Lung (tissue), 11 donors: ENCODE measurements at regions not wholly inside any gene's neighbourhood (a gene's known extent, or its start where the extent isn't known, plus 50 kb on each side); places are given as distances from the start of the nearest gene placed in this dataset.

Experiments used
- ATAC-seq: fragments of 200-7000 bp; cut with Tn5 transposase; one replicate; pipeline ENCODE4 v1.9.1; 2020; ENCODE audit warnings: moderate number of reproducible peaks; ENCODE audit not compliant: insufficient read depth, low FRiP score
- DNase-seq, 3 donors: peaks; one replicate each; pipeline ENCODE4 v3.0.0-alpha.2; 2013 to 2017
- H3K27ac ChIP-seq, 2 donors: one replicate each; pipeline ENCODE4 v1.5.1; 2013; ENCODE audit warnings: mild to moderate bottlenecking in 2 of 2, moderate library complexity in 2 of 2, control low read depth in 1 of 2, inconsistent platforms in 1 of 2, low read depth in 1 of 2, low read length in 1 of 2
- H3K27me3 ChIP-seq, 3 donors: one replicate each; pipeline ENCODE4 v1.5.1; 2013; ENCODE audit warnings: low read length in 2 of 3; ENCODE audit not compliant: control insufficient read depth in 3 of 3, insufficient read depth in 3 of 3
- H3K36me3 ChIP-seq, 4 donors: one replicate each; pipeline ENCODE4 v1.5.1; 2013; ENCODE audit warnings: low read length in 4 of 4, mild to moderate bottlenecking in 1 of 4, moderate library complexity in 1 of 4; ENCODE audit not compliant: control insufficient read depth in 4 of 4, insufficient read depth in 4 of 4
- H3K4me1 ChIP-seq, 5 donors: one replicate each; pipeline ENCODE4 v1.5.1; 2013; ENCODE audit warnings: low read length in 5 of 5, mild to moderate bottlenecking in 2 of 5, moderate library complexity in 1 of 5; ENCODE audit not compliant: control insufficient read depth in 5 of 5, insufficient read depth in 5 of 5
- H3K4me3 ChIP-seq: one replicate; pipeline ENCODE4 v1.5.1; 2013; ENCODE audit warnings: mild to moderate bottlenecking, control low read depth, moderate library complexity
- H3K9ac ChIP-seq, 2 donors: one replicate each; pipeline ENCODE4 v1.5.1; 2013; ENCODE audit warnings: low read length in 2 of 2, control low read depth in 1 of 2; ENCODE audit not compliant: insufficient read depth in 1 of 2
- H3K9me3 ChIP-seq, 4 donors: one replicate each; pipeline ENCODE4 v1.5.1; 2013; ENCODE audit warnings: low read length in 3 of 4, mild to moderate bottlenecking in 1 of 4, moderate library complexity in 1 of 4; ENCODE audit not compliant: control insufficient read depth in 4 of 4, insufficient read depth in 3 of 4
- WGBS, 2 donors: extraction: QIAGEN DNeasy Blood & Tissue Kit; methylation state at CpG; one replicate each; pipeline ENCODE4 v1.1.7; 2013; 5-methylcytosine and 5-hydroxymethylcytosine counted together
- TF ChIP-seq, protein P1 (sequence below): IDR thresholded peaks from 2 replicates; pipeline ENCODE4 v1.5.1; 2012; ENCODE audit warnings: mild to moderate bottlenecking; ENCODE audit errors: control extremely low read depth, extremely low read depth
- donor health status: control.
- donor health status: control.
- donor health status: Bipolar disorder and iron deficiency.
- donor health status: healthy.
- donor health status: DM: yes; HTN: yes; CAD: no.

DNA sequence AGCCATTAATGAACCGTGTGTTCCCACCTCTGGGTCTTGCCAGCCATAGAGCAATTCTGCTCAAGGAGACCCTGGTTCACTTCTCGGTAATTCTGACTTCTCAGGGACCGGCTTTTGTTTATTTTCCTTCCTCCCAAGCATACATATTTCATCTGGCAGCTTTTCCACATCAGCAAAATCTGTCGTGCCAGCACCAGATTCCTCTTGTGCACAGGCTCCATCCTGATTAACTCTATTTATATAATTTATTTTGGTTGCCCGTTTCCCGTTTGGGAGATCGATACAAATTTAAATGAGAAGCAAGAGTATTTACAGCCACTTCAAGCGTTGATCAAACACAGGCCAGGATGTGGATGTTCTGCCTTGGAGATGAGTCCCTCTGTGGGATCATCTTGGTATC lies 161.9 kb upstream of the XYLT1 start:
- peaks cover 0 to 2% (median 0%) of the 10 kb centered on the region in 3 donors for H3K27me3 ChIP-seq
- H3K36me3 ChIP-seq = no peaks in the 10 kb centered on the region
- no peak overlapping the region for H3K9ac ChIP-seq
- DNase-seq = no peak
- H3K4me1 ChIP-seq = no peaks in the 10 kb centered on the region
- no peak for ATAC-seq
- no peak overlapping the region for H3K4me3 ChIP-seq
- peaks cover 0 to 3% (median 0%) of the 10 kb centered on the region in 4 donors for H3K9me3 ChIP-seq
- TF ChIP-seq, protein P1, sequence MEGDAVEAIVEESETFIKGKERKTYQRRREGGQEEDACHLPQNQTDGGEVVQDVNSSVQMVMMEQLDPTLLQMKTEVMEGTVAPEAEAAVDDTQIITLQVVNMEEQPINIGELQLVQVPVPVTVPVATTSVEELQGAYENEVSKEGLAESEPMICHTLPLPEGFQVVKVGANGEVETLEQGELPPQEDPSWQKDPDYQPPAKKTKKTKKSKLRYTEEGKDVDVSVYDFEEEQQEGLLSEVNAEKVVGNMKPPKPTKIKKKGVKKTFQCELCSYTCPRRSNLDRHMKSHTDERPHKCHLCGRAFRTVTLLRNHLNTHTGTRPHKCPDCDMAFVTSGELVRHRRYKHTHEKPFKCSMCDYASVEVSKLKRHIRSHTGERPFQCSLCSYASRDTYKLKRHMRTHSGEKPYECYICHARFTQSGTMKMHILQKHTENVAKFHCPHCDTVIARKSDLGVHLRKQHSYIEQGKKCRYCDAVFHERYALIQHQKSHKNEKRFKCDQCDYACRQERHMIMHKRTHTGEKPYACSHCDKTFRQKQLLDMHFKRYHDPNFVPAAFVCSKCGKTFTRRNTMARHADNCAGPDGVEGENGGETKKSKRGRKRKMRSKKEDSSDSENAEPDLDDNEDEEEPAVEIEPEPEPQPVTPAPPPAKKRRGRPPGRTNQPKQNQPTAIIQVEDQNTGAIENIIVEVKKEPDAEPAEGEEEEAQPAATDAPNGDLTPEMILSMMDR = no peak
- 59 to 64% methylated on average over 8 of the region's 8 CpGs for WGBS, 2 donors
- H3K27ac ChIP-seq = no peak overlapping the region

DNA sequence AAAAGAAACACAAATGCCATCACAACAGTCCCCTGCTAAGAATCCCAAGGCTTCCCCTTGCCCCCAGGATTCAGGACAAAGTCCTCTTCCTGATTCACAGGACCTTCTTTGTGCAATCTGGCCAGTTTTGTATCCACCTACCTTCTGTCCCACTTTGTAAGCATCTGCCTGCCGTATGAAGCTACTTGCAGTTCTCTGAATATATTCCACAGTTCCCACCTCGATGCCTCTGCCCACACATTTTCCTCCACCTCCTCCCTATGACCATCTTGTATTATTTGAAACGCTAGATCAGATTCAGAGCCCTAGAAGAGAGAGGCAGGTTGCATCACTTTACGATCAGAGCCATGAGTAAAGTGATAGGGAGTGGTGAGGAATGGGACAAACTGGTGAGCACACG lies 159.2 kb upstream of the XYLT1 start:
- no peaks in the 10 kb centered on the region for H3K4me1 ChIP-seq
- H3K9me3 ChIP-seq = peaks cover 0 to 11% (median 9%) of the 10 kb centered on the region in 4 donors
- H3K36me3 ChIP-seq = no peaks in the 10 kb centered on the region
- DNase-seq (no peak), ATAC-seq (no peak)
- no peak overlapping the region for H3K27ac ChIP-seq
- 79 to 91% methylated on average over 5 of the region's 5 CpGs for WGBS, 2 donors
- peaks cover 0 to 2% (median 0%) of the 10 kb centered on the region in 3 donors for H3K27me3 ChIP-seq
- TF ChIP-seq, protein P1 = no peak
- H3K4me3 ChIP-seq = no peak overlapping the region
- H3K9ac ChIP-seq = no peak overlapping the region

DNA sequence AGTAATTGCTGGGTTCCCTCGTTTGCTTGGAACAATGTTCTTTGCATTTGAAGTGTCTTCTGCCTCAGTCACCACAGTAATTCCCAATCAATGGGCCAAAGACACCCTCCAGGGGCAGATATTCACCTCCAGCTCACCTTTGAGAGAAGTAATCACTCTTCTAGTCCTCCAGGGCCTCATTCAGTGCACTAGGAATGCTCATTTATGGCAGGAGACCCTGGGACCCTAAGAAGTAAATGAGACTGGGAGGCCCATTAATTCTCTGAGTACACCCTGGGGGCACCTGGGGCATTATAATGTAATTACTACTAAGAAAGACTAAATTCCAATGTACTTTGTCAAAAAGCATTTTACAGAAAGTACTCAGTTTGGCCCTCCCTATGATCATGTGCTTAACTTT lies 158.2 kb upstream of the XYLT1 start:
- H3K9ac ChIP-seq = no peak overlapping the region
- TF ChIP-seq, protein P1 = no peak
- ATAC-seq = no peak
- WGBS, 2 donors = 49 to 50% methylated on average over 1 of the region's 1 CpG
- H3K4me1 ChIP-seq = no peaks in the 10 kb centered on the region
- H3K36me3 ChIP-seq = no peaks in the 10 kb centered on the region
- no peak for DNase-seq
- H3K27me3 ChIP-seq = peaks cover 0 to 2% (median 0%) of the 10 kb centered on the region in 3 donors
- H3K27ac ChIP-seq = no peak overlapping the region
- H3K9me3 ChIP-seq = peaks cover 0 to 14% (median 10%) of the 10 kb centered on the region in 4 donors
- no peak overlapping the region for H3K4me3 ChIP-seq

DNA sequence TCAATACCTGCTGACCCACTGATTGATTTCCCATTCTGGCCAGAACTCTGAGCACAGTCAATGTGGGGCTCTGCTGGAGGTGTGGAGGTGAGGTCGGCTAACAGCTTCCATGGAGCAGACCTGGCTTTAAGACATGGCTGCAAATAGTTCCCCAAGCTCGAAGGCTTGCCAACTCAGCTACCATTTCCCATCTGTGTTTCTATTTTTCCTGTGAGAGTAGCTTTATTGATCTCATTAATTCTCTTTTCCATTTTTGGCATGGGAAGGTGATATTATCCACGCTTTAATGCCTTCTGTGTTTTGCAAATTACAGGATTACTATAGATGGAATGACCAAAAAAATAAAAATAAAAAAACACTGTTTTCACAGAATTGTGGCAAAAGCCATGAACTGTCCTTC lies 151.6 kb upstream of the XYLT1 start:
- no peak for DNase-seq
- H3K9me3 ChIP-seq = peaks cover 0 to 13% (median 9%) of the 10 kb centered on the region in 4 donors
- no peaks in the 10 kb centered on the region for H3K27me3 ChIP-seq
- H3K36me3 ChIP-seq = no peaks in the 10 kb centered on the region
- no peak overlapping the region for H3K9ac ChIP-seq
- no peaks in the 10 kb centered on the region for H3K4me1 ChIP-seq
- no peak overlapping the region for H3K27ac ChIP-seq
- TF ChIP-seq, protein P1 = no peak
- WGBS, 2 donors = 55 to 81% methylated on average over 3 of the region's 3 CpGs
- no peak for ATAC-seq
- no peak overlapping the region for H3K4me3 ChIP-seq
